ENCODE measurements at regions not wholly inside any gene's neighbourhood (a gene's known extent, or its start where the extent isn't known, plus 50 kb on each side); places are given as distances from the start of the nearest gene placed in this dataset.
"Not testable (repeated sequence)": the region's sequence is repeated elsewhere in the genome, so short reads cannot be mapped to it uniquely, and the experiment has no call there.

DNA sequence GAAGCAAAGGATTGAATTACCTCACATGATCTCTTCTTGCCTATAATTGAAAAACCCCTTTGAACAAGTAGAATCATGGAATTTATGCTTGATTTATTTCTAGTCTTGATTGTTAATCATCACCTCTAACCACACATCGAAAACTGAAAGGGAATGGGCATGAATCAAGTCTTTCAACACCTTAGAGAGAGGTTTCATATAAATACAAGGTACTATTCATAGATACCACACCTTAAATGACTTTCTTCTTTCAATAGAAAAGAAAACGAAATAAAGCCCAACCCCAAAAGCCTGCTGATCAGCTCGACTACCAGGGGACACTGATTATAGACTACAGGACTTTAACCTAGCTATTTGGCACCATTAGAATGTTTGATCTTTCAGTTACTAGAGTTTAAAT, 128.6 kb upstream of the PTPRZ1 start:
- DNase-seq, result no peak

DNA sequence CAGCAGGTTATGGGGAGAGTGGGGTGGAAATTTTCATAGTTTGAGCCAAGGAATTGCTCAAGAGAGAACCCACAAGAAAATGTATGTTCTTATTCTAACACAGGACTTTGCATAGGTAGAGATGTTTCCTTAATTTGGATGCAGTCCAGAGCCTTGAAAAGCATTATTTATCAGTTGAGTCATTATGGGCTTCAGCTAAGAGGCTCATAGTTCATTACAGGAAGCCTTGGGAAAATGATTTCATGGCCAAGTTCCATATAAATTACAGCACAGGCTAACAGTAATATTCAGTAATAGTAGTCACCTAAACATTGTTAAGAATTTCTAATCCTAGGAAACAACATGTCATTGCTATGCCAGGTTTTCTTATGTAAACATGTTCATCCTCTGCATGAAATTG, 131.1 kb upstream of the PTPRZ1 start:
- DNase-seq, result no peak

DNA sequence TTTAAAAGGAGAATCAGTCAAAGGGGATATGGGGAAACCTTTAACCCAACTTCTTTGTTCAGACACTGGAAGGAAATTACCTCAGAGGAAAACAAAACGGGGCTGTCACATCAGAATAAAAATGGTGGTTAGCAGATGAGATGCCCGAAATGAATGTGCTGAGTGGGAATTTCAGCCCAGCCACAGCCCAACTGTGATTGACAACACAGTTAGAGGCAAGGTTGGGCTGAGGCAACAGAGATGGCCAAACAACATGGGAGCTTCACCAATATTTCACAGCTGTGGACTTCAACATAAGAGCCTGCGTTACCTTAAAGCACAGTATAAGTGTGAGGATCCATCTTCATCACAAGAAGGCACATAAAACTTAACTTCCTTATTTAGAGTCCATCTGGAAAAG, 133.5 kb upstream of the PTPRZ1 start:
- DNase-seq, result no peak

DNA sequence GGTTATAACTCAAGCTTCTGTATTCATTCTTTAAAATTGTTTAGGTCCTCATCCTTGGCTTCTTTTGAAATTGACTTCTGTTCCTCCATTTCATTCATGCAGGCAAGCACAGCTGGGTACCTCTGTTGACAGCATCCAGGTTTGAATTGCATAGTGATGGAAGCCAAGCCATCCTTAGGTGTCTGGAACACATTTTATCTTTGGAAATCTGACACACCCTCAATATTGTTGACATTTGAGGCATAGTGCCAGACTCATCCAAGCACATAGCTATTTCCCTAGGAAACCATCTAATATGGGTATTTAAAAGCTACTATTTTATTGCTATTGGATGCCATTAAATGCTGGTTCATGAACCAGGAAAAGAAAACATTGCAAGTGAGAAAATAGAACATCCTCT, 142.1 kb upstream of the PTPRZ1 start:
- peak; percentile 42 for DNase-seq

DNA sequence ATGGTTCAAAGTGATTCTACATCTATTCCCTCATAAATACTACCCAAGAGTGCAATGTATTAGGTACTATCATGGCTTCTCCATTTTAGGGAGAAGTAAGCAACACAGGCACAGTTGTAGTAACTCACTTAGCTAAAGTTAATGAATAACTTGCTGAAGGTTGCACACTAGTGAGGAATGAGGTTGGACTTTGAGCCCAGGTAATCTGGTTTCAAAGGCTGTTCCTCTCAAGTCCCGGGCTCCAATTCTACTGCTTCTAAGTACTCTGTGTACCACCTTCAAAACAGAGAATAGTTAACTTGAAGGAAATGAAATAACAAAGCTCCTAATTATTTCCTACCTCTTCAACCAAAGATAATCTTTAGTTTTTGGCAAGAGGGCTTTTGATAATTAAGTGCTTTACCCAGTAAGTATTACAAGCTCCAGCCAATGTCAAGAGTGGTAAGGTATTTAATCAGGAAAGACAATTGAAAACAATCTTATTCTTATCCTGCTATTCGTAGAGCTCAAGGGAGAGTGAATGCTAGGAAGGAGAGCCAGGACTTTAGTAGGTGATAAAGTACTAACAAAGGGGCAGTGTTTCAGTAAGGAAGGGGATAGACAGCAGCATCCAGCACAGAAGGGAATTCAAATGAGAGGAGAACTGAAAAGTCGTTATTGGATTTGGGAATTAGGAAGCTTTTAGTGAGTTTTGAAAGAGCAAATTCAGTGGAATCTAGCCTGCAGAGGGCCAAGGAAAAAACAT, 158.2 kb upstream of the PTPRZ1 start:
- no peak for DNase-seq

DNA sequence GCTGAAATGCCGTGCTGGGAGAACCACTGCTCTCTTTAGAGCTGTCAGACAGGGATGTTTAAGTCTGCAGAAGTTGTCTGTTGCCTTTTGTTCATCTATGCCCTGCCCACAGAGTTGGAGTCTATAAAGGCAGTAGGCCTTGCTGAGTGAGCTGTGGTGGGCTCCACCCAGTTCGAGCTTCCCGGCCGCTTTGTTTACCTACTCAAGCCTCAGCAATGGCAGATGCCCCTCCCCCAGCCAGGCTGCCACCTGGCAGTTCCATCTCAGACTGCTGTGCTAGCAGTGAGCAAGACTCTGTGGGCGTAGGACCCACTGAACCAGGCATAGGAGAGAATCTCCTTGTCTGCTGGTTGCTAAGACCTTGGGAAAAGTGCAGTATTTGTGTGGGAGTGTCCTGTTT, 160.0 kb upstream of the PTPRZ1 start:
- DNase-seq, result not testable (repeated sequence)

DNA sequence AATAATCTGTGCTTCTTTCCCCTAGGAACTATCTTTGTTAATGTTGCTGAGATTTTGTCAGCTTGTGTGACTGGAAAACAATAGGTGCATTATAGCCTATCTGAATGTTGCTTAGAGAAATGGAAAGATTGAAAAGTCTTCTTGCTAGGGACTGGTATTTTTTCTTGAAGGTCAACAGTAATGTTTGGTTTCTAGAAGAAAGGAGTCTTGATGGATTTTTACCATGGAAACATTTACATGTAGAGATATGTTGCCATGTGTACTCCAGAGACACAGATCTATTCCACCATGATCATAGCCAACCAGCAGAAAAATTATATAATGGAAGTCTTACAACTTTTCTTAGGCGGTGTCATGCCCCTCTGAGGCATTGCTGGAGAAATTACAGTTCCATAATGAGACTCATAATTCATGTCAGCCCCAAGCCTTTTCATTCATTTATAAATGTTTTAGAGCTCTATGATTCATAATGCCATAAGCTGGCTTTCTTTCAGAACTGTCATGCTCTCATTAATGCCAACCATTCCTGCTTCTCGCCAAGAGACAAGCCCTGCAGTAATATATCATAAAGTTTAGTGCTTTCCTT, 175.1 kb upstream of the PTPRZ1 start:
- DNase-seq, result no peak

DNA sequence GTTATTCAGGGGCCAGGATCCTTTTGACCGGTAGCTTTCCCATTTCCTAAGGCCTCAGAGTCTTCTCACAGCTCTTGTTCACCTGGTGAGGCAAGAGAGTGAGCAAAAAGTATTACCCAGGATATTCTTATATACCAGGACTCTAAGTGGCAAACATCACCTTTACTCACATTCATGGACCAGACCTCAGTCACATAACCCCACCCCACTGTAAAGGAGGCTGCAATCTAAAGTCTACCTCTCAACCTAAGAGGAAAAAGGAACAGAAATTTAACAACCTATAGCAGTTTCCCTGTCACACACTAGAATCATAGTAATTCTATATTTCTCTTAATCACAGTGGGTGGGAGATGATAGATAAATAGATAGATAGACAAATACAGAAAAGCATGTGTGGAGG, 176.0 kb upstream of the PTPRZ1 start:
- DNase-seq, result no peak

DNA sequence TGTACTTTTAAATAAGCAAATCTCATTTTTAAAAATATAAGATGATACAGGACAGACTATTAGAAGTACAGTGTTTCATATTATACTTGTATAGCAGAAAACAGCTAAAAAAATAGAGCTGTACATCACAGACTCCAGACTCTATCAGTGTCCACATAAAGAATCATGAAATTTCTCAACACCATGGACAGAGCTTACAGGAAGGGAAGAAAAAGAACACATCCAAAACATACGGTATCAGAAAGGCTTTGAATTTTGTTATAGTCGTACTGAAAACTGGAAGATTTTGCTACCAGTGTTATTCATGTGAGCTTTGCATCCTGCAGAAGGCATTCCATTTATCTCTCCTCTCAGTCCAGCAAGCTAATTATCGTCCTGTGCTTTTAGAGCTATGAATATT, 183.2 kb upstream of the PTPRZ1 start:
- no peak for DNase-seq

DNA sequence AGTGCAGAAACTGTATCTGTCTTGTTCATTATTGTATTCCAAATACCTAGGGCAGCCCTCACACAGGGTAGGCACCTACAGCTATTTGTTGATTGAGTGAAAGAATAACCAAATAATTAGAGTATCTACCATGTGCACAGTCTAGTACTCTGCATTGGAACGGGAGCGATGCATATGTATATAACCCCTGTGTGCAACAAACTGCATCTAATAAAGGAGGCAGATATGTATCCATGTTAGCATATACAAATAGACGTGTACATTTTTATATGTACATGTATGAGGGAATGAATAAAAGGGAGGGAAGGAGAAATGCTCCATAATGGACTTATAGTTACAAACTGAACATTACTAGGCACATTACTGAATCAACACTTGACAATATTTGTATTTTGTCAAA, 191.3 kb upstream of the PTPRZ1 start:
- no peak for DNase-seq

DNA sequence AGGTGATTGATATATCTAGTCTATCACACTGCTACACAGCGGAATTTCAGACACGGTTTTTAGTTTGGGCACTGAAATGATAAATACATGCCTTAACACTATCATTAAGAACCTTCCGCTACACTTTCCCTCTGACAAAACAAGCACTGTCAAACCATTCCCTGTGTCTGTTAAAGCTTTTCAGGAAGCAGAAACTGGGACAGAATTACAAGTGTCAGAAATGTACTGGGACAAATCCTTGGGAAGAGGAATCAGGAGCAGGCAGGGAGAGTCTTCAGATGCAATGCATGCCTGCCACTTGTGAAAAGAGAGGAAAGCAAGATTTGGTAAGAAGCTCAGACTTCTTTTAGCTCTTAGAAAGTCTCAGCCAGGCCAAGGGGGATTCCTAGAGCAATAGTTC, 196.8 kb upstream of the PTPRZ1 start:
- no peak for DNase-seq

DNA sequence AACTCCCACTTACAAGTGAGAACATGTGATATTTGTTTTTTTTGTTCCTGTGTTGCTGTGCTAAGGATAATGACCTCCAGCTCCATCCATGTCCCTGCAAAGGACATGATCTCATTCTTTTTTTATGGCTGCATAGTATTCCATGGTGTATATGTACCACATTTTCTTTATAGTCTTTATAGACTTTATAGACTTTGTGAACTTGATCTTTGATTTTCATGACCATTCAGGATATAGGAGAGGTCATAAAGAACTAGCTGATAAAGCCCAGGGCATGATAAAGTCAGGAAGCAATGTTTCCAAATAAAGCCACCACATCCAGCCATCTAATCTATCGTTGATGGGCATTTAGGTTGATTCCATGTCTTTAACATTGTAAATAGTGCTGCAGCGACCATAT, 198.5 kb upstream of the PTPRZ1 start:
- DNase-seq, result not testable (repeated sequence)

DNA sequence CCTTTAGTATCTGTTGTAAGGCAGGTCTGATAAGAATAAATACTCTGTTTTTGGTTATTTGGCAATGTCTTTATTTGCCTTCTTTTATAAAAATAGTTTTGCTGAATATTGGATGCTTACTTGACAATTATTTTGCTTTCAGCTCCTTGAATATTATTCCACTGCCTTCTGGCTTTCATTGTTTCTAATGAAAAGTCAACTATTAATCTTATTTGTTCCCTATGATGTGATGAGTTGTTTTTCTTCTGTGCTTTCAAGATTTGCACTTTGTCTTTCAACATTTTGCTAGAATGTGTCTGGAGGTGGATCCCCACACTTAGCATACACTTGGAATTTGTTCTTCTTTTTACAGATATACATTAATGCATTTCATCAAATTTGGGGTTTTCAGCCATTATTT, 203.8 kb upstream of the PTPRZ1 start:
- DNase-seq, result no peak

DNA sequence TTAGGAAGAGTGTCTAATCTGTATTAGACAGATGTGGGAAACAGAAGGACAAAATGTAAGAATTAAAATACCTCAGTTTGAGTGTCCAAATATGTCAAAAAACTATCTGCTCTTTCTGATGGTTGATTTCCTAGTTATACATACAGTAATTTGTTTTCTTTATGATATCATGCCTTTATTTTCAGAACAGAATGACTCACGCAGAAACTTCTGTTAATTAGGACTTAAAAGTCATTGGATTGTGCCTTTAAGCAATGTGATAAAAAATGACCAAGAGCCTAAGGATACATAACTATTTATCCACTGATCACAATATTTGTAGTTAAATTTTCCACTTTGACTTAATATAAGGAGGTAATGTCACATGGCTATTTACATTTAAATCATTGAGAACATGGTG, 206.7 kb upstream of the PTPRZ1 start:
- no peak for DNase-seq

DNA sequence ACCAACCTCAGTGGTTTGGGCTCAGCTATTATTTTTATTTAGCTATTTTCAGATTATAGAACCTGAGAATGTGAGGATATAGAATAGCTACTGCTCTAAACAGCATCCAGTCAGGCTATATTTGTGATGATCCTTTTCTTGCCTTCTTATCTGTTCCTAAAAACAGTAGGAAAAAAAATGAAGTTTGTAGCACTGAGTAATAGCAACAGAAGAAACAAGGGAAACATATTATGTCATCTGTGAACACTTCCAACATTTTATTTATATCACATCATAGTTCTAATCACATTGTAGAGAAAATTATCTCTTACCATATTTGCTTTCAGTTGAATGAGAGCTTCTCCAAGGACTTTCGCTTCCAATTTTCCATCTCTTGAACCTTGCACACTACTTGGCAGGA, 229.6 kb upstream of the PTPRZ1 start:
- DNase-seq, result no peak

DNA sequence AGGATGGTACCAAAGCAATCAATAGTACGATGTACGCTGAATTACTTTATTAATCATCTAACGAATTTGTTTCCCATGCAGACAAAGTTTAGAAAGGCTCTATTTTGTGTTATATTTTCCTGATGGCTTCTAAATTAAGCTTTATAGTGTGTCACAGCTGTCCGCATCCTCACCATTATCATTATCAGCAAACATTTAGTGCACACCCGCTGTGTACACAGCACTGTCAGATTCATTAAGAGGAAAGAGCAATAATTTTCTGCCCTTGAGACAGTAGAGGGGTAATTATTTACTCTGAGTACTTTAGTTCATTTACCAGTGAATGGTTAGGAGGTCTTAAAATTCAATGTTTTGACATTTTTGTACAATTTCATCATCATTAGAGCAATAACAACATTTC, 233.3 kb upstream of the PTPRZ1 start:
- no peak for DNase-seq

DNA sequence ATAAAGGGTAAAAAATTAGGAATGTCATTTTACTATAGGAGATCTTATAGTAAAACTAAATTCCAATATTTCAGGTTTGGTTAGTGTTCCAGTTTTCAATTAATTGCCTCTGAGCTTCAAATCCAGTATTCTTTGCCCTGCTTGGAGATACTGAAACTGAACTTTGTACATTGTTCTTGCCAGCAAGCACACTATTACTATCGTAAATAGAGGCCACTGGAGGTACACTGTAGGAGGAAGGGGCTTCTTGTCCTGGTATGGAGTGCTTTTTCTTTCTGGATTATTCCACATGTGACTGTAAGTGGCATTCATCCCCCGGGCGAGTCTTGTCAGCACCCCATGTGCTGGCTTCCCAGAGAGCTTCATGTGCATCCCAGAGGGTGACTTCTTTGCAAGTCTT, 234.7 kb upstream of the PTPRZ1 start:
- no peak for DNase-seq

DNA sequence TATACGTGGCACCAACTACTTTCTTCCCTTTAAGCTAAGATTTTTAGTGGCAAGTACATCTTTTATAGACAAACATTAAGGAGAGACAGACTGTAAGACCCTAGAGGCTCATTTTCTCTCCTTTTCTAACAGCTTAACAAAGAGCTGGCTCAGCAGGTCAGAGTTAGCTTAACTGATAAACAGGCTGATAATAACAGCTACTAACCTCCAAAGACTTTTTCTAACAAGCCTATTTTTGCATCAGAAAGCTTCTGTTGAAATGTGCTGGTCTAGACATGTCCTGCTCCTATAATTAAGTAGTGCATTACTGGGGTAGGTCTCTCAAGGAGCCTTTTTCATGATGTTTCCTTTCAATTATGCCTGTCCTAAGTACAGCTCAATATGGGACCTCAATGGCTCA, 238.2 kb upstream of the FAM3C start:
- DNase-seq, result no peak

DNA sequence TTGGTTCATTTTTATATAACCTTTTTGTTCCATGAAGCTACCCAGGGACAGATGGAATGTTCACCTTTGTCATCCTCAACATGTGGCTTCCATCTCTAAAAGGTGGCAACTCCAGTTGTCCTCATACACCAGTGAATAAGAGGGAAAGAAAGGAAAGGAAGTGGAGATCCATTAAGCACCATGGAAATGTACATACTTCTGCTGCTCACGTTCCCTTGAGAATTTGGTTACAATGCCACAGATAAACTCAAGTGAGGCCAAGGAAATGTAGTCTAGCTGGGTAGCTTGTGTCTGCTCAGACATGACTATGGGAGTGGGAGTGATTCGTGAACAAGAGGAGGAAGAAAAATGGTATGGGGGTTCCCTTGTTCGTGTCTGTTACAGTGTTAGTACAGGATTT, 237.1 kb upstream of the FAM3C start:
- no peak for DNase-seq

DNA sequence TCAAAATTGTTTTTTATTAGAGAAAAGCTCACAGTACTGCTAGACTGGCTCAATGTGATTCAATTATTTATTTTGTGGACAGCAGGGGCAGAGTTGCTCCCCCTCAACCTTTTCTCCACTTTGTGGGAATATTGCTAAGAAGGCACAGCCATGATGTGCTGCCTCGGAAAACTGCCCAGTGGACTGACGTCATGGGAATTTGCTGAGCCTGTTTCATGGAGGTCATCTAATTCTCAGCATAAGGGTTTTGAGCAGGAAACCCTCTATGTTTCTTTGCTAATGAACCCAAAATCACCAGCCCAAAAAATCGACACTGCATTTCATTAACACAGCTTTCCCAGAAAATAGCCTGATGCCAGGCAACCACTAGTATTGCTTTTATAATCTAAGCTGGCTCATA, 228.8 kb upstream of the FAM3C start:
- DNase-seq, result no peak

DNA sequence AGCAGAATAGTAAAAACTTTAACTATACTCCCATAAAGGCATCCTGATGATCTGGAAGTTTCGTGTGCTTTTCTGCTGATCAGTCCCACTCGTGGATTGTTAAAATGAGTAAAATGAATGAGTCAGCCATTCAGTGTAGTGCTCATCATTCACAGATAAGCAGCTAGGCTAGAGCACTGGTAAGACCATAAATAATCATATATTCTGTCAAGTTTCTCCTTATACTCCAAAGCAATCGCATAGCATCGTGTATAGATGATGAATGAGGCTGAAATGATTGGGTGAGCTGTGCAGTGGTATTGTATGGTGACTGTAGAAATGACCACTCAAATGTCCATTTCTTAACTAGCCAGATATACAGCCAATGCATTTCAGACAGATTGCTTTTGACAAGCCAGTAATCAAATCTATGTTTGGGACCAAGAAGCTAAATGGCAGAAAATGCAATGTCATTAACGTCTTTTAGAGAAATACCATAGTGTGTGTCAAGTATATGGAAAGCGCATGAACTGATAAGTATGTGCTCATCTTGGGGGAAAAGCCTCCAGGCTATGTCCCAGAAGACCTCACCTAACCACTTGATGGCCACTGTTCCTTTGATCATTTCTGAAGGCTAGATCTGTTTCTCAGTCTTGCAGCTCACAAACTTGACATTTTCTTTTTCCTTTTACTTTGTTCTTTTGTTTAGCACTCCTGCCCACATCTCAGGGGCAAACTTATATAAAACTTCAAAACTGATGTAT, 227.2 kb upstream of the FAM3C start:
- DNase-seq, result no peak

DNA sequence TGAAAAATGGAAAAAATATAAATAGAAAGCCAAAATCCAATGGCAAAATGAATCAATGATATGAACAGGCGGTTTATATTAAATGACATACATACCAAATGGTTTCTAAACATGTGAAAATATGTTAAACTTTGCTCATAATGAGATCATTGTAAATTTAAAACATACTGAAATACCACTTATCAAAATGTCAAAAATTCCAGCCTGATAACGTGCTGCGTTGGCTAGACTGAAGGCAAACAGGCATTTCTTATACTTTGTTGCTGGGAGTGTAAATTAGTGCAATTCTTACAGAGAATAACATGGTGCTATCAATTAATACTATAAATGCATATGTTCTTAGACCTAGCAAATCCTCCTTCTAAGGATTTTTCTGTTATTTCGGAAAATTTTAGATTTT, 225.8 kb upstream of the FAM3C start:
- no peak for DNase-seq

DNA sequence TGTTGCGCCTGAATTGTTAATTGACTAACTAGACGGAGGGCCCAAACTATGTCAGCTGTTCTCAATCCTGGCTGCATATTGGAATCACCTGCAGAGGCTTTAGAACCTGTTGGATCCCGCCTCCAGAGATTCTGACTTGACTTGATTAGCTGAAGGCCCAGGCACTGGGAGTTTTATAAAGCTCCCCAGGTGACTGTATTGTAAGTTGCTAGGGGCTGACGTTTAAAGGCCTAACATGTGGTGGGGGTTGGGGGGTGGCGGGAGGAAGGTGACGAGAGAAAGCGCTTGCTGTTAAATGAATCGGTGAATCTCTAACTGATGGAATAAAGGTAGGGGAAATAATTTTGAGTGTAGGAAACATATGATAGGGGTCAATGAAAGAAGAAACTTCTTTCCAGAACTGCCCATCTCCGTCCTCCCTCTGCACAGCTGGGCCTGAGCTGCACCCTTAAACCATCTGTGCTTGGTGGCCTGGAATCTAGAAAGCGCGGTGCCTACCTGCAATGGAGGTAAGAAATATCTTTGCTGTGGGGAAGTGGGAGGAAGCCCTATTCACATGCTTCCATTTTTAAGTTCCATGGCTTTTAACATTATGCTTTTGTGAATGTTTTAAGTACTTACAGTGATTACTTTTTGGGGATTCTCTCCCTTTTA, 225.0 kb upstream of the FAM3C start:
- no peak for DNase-seq

DNA sequence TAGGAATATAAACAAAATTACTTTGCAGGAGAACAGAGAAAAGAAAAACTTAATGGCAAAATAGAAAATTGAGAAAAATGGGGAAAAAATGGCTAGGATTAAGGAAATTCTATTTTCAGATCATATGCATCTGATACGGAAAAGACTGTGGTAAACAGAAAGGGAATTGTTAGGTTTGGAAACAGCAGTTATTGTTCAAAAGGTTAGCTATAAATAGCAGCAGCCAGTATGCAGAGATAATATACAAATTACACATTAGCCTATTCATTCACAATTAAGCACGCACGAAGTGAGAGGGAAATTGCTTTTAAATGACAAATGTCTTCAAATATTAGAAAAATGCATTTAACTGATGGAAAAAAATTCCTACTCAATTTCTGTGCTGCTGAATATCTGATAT, 224.1 kb upstream of the FAM3C start:
- DNase-seq, result no peak
